GM12891 (cell line): ENCODE measurements at regions not wholly inside any gene's neighbourhood (a gene's known extent, or its start where the extent isn't known, plus 50 kb on each side); places are given as distances from the start of the nearest gene placed in this dataset.

Experiments used
- POLR2A ChIP-seq: IDR thresholded peaks from 2 replicates; pipeline ENCODE4 v1.6.1; 2011; ENCODE audit warnings: low read depth, low read length, control low read depth
- POLR2AphosphoS5 ChIP-seq: IDR thresholded peaks from 2 replicates; pipeline ENCODE4 v1.6.1; 2011; ENCODE audit warnings: low read depth, low read length, control low read depth
- SPI1 ChIP-seq: IDR thresholded peaks from 2 replicates; pipeline ENCODE4 v1.6.1; 2011; ENCODE audit warnings: low read depth, low read length, control low read depth

DNA sequence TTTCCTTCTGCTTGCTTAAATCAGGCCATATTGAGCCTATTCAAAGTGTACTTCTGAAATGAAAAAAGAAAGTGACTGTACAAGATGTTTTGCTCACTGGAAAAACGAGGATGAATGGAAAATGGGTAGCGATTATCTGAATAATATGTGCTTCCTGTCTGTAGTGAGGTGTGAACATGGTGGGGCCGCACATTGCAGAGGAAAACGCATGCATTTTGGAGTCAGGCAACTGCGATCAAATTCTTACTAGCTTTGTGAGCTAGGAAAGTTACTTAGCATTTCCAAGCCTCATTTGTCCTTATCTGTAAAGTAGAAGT is 73.0 kb upstream of the PRSS3 start:
- TF ChIP-seq SPI1 (no peak), POLR2A (no peak), POLR2AphosphoS5 (no peak)
